HG03432 (cell line): ENCODE measurements at regions not wholly inside any gene's neighbourhood (a gene's known extent, or its start where the extent isn't known, plus 50 kb on each side); places are given as distances from the start of the nearest gene placed in this dataset.

ENCODE experiments used
- ATAC-seq: cut with Tn5 transposase; IDR thresholded peaks from one replicate; pipeline ENCODE4 v1.9.1; 2021; ENCODE audit warnings: mild to moderate bottlenecking, moderate library complexity; ENCODE audit not compliant: unreplicated experiment

DNA sequence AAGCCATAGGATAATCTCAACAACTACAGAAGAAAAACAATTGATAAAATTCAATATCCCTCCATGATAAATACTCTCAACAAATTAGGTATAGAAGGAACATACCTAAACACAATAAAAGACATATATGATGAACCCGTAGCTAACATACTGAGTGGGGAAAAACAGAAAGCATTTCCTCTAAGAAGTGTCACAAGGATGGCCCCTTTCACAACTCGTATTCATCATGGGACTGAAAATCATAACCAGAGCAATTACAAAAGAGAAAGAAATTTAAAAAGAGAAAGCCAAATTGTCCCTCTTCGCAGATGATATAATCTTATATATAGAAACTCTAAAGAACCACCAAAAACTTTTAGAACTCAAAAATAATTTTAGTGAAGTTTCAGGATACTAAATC lies 146.3 kb upstream of the RGMB start:
- peak; percentile 69 for ATAC-seq

DNA sequence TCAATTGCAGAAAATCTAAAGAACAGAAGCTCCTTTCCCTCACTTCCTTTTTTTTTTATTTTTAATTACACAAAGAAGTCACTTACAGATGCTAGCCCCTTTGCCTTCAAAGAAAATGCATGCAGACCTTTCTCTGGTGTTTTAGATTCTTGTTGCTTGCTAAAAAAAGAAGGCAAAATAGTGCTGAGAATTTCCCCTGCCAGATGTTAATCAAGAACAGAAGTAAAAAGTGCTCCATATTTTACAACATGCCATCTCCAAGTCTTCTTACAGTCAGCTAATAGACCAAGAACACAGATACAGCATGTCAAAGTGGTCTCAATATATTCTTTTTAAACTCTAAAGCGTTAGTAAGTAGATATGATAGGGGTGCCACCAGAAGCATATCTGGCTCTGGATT lies 142.8 kb upstream of the RGMB start:
- ATAC-seq: no peak

DNA sequence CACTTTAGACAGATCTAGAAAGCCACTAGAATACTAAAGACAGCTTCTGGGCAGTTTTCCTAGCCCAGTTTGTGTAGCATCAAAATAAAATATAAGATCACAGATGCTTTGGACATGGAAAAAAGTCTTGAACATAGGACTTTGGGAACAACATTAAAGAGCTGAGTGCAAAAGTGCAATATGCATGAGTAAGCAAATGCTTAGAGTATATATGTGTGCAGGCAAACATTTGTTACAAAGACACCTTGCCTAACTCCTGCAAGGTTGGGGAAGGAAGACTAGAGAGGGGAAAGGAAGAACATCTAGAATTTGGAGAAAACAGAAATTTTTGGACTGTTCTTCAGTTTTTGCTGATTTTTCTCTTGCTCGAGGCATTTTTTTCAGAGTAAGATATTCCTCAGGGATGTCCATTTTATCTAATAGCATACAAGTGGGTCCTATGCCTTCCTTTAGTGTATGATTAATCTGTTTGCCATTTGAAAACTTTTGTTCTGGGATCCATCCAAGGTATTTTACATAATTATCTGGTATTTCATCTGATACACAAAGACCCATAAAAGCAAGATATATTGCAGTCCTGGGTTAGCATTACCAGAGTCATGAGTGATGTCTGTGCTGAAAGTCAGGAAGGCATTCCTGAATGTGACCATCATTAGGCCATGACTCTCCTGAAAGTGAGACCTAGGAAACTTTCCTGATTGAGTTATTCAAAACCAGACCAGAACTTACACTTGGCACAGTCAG lies 142.0 kb upstream of the RGMB start:
- no peak for ATAC-seq

DNA sequence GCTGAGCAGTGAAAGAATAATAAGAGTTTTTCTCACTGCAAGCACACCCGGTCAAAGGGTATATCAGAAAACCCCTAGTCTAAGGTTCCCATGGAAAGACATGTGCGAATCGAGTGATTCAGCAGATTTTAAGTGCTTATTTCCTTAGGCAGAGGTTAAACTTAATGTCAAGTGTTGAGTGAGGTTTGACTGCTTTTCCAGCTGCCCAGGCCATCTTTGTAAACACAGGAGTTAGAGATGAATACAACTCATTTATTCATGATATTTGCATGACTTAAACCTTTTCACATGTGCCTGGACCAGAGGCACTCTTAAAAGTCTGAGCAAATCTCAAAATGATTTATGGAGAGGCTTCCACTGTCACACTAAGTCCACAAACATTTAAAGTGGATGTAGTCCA lies 137.8 kb upstream of the RGMB start:
- no peak for ATAC-seq

DNA sequence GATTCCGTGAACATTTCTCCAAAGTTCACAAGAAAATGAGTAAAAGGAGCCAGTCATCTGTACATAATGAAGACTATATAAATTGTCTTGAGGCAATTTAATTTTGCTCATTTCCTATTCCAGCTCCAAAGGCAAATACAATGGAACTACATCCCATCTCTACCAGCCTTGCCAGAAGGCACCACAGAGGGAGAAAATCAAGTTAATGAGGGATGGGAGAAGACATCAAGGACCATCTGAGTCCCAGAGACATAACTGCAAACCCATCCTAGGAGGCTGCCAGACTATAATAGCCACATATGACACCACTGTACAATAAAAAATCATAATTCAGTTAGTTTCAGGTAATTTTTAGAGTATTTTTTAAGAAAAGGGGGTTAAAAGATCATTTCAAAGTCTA lies 136.3 kb upstream of the RGMB start:
- no peak for ATAC-seq

DNA sequence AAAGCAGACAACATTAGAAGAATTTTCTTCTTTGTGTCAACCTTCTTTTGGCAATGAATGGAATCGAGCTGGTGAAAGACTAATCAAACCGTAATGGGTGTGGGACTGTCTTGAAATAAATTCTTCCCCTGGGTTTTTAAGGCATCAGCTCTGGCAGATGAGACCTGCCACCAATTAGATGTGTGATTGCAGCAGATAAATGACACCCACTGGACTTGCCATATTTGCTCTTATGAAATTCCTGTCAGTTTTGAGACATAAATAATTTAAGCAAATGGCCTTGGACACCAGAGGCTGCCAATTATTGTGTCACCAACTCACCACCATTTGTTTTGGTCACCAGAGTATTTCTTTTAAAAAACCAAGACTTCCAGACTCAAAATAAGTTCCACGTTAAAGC lies 135.9 kb upstream of the RGMB start:
- no peak for ATAC-seq

DNA sequence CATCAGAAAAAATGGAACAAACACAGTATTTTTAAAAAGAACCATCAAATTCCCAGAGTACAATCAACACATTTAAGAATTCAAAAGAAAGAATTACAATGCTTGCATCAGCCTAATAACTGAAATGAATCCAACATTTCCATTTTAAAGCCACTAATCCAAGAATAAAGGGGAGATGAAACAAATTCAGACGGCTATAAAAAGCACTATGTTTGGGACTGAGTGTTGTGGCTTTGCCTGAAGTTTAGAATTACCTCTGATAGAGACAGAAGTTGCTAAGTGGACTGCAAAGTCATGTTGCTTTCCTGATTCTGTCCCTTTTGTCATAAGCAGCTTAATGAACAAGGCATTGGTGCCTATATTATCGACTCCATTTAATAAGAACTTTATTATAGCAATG lies 135.4 kb upstream of the RGMB start:
- ATAC-seq: no peak

DNA sequence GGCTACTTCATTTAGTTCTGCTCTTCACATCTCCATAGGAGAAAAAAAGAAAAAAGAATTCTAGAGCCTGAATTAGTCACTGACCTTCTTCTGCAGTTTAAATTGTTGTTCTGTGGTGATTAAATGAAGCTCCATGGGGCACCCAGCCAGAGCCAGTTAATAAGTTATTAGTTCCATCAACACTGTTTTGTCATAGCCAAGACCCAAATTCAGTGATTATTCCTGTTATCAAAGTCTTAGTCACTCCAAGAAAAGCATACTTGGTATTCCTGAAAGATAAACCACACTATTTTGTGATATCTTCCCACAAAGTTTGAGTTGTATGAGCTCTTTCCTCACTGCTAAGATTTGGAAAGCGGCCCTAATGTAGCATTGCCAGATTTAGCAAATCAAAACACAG lies 134.8 kb upstream of the RGMB start:
- ATAC-seq: no peak

DNA sequence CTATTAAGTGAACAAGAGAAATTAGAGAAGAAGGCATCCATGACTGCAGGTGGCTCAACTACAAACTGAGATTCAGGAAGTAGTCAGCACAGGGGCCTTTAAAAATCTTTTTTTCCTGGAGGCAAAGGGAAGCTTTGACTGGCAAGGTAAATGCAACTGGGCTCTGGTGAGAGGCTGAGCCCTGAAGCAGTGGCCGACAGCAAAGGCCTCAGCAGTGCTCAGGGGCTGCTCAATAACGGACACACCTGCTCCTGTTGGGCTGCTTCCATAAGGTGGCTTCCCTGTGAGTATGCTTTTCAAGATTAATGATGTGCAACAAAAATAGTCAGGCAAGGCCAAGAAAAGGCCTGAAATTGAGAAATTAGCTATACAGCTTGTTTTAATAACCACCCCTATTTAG lies 134.2 kb upstream of the RGMB start:
- no peak for ATAC-seq

DNA sequence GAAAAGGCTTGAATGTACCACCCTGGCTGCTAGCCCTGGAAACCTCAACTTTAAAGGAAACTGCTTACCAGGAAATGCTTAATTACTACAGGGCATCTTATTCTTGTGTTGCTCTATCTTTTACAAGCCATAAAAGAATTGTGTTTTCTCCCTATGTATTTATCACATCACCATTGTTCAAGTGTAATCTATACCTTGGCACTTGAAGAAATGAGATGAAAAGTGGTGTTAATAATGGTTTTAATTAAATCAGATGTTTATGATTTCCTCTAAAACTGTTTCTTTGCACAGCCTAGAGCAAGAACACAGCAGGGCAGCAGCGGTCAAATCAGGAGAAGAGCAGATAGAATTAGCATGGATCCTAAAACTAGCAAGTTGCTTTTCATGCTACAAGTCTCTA lies 131.8 kb upstream of the RGMB start:
- no peak for ATAC-seq

DNA sequence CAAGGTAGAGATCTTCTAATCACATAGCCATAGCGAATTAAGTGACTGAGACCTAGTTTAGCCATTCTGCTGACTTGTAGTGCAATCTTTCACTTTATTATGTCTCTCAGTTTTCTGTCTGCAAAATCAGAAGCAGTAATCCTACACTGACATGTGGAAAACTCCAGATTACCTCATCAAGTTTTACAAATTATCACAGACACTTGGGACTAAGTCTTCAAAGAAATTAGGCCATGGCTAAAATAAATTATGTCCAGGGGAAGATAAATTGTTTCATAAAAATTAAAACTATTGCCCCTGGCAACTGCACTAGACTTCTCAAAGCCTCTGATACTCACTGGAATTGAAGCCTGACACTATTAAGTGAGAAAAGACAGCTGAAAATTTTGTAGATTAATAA lies 129.9 kb upstream of the RGMB start:
- ATAC-seq: no peak

DNA sequence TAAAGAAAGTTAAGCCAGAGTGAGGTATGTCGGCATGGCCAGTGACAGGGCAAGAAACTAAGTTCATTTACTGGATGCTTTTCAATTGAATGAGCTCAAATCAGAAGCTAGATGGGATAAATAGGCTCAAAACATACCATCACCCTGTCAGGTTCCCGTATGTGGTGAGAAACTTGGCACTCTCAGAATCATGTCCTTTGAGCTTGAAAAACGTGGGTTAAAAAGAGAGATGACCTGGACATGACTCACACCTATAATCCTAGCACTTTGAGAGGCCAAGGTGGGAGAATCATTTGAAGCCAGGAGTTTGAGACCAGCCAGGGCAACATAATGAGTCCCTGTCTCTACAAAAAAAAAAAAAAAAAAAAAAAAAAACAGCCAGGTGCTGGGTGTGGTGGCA lies 121.7 kb upstream of the RGMB start:
- no peak for ATAC-seq

DNA sequence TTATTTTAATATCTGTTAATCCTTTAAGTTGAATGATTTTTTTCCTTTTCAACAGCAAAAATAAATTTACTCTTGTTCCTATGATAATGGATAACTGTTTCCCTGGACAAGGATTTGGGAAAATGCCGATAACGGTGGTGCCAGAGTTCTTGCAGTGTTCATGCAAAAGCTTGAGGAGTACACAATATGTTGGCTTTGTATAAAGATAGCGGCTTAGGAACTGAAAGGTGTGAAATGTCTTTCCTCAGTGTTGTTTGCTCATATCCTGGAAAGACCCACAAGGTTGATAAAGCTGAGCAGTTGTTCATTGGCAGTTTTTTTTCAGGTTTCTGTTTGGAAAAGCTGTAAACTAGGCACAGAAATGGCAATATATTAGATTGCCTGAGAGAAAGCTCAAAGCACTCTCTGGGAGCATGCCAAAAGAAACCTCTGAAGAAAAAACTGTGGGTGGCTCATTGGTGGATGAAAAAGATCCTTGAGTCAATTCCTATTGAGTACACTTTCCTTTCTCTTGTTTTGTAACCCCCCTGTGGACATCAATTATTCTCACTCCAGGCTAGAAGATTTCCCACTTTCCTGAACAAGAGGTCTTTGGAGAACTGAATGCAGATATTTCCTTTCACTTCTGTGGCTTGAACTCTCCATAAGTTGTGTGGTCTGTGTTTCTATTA lies 117.2 kb upstream of the RGMB start:
- no peak for ATAC-seq

DNA sequence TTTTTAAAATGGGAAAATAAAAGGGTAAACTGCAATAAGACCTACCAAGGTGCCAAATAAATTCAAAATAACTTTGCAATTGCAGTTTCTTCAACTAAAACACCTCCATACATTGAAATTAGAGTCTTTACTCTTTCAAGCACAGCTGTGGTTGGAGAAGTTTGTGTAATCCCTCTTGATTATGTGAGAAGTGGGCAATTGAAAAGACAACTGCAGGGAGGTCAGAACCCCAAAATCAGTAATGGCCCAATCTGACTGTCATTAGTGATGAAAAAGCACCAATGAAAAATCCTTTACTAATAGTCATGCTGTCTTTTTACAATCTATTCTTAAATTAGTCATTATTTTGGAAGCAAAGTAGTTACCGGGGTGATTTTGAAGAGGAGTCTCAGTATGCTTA lies 116.7 kb upstream of the RGMB start:
- no peak for ATAC-seq

DNA sequence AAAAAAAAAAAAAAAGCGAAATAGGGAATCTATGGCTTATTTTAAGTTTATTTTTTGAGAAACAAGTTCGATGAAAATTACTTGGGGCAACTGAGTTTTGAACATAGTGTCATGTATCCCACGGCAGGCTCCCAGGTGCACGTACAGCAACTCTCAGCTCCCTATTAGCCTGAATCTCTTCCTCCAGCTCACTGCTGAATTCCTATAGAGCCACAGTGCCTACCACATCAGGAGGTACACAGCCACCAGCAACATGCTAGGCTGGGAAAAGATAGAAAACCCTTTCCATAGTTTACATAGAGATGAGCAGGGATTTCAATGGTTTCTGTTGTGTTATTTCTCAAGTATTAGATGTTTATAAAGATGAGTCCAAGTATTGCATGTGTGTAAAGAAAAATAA lies 115.9 kb upstream of the RGMB start:
- ATAC-seq: no peak

DNA sequence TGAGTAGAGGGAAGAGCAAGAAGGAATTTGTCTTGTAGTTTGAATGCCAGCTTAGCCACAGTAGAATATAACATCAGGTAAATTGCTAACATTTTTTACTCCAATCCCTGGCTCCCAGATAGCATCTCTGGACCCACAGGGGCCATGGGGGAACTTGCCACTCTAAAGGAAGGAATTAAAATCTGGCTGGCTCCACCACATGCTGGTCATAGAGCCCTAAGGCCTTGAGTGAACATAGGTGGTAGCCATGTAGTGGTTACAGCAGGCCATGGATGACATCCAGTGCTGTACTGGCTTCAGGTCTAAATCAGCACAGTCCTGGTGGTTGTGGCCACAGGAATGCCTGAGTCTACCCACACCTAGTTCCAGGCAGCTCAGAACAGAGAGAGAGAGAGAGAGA lies 109.9 kb upstream of the RGMB start:
- ATAC-seq: no peak

DNA sequence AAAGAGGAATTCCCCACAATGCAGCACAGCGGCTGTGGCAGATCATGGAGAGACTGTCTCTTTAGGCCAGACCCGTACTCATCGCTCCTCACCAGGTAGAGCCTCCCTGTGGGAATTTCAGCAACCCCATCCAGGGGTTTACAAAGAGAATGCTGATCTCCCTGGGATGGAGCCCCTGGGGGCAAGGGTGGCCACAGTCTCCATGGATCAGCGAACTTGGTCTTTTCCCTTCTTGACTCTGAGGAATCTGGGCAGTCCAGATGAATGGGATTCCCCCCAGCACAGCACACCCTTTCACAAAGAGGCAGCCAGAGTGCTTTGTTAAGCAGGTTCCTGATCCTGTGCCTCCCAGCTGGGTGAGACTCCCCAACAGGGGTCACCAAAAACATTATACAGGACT lies 108.7 kb upstream of the RGMB start:
- no peak for ATAC-seq

DNA sequence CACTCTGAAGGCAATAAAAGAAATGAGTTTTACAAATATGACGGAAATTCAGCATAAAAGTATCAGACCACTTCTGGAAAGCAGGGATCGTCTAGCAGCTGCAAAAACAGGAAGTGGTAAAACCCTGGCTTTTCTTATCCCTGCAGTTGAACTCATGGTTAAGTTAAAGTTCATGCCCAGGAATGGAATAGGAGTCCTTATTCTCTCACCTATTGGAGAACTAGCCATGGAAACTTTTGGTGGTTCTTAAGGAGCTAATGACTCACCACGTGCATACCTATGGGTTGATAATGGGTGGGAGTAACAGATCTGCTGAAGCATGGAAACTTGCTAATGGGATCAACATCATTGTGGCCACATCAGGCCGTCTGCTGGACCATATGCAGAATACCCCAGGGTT lies 93.5 kb upstream of the RGMB start:
- no peak for ATAC-seq

DNA sequence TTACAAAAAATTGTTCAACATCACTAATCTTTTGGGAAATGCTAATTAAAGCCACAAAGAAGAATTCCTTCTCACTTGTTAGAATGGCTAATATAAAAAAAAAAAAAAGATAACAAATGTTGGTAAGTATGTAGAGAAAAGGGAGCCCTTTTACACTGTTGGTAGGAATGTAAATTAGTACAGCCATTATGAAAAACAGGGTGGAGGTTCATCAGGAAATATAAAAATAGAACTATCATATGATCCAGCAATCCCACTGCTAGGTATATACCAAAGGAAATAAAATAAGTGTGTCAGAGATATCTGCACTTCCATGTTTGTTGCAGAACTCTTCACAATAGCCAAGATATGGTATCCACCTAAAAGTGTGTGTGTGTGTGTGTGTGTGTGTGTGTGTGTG lies 83.5 kb upstream of the RGMB start:
- ATAC-seq: no peak

DNA sequence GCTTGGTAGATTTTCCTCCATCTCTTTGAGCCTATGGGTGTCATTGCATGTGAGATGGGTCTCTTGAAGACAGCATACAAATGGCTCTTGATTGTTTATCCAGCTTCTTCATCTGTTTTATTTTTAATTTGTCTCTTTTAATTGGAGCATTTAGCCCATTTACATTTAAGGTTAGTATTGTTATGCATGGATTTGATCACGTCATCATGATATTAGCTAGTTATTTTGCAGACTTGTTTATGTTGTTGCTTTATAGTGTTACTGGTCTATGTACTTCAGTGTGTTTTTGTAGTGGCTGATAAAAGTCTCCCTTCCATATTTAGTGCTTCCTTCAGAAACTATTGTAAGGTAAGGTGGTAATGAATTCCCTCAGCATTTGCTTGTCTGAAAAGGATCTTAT lies 78.6 kb upstream of the RGMB start:
- ATAC-seq: no peak

DNA sequence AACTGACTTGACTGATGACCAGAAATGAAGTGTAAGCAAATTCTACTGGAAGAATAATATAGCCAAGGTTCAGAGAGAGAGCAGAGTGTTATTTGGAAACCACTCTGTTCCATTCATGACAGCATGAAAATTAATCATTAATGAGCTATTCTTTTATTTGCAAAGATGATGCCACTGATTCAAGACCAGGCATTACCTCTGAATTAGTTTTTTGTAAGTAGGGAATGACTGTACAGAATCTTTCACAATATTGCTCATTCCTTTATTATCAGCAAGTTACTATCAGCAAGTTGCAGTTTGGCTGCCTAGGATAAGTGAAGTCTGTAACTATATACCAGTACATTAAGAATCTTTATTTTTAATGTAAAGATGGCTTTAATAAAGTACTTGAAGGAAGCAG lies 75.1 kb upstream of the RGMB start:
- ATAC-seq: no peak

DNA sequence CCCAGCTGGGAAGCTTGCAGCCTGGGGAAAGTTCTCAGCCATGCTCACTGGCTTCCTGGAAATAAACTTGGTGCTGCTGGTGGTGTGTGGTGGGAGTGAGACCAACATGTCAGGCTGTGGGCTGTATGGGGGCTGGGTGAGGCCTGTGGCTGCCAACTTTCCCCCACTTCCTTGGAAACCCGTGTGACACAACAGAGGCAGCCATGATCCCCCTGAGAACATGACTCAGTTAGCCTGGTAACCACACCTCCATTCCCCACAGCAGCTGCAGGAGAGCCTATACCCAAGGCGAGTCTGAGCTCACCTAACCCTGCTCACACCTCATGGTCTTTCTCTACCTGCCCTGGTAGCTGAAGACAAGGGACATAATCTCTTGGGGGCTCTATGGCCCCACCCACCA lies 72.7 kb upstream of the RGMB start:
- ATAC-seq: no peak

DNA sequence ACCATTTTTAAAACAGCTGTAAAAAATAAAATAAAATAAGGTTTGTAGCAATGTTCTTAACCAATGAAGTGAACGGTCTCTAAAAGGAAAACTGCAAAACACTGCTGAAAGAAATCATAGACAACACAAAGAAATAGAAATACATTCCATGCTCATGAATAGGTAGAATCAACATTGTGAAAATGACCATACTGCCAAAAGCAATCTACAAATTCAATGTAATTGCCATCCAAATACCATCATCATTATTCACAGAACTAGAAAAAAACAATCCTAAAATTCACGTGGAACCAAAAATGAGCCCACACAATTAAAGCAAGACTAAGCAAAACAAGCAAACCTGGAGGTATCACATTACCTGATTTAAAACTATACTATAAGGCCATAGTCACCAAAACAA lies 67.6 kb upstream of the RGMB start:
- no peak for ATAC-seq
